ENCODE measurements at regions not wholly inside any gene's neighbourhood (a gene's known extent, or its start where the extent isn't known, plus 50 kb on each side); places are given as distances from the start of the nearest gene placed in this dataset.

DNA sequence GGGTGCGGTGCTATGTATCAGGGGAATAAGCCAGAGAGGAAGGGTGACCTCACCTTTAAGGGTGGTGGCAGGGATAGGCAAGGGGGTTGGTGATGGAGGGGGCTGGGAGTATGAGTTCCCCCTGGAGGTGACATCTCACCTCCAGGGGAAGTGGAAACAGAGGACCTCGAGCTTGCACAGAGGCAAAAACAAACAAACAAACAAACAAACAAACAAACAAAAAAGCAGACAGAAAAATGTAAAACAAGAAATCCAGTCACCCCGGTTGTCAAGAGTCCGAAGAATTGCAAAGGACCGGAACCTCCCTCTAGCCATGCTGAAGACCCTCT lies 112.2 kb upstream of the MYL2 start:
- TF ChIP-seq ZNF274 (IDR thresholded peaks at IDR 0.05; ENCODE audit: low read depth, low read length) (no peak), YY1 (IDR thresholded peaks at IDR 0.05; ENCODE audit: insufficient read depth, insufficient read length) (no peak)
